ENCODE measurements at regions not wholly inside any gene's neighbourhood (a gene's known extent, or its start where the extent isn't known, plus 50 kb on each side); places are given as distances from the start of the nearest gene placed in this dataset.

DNA sequence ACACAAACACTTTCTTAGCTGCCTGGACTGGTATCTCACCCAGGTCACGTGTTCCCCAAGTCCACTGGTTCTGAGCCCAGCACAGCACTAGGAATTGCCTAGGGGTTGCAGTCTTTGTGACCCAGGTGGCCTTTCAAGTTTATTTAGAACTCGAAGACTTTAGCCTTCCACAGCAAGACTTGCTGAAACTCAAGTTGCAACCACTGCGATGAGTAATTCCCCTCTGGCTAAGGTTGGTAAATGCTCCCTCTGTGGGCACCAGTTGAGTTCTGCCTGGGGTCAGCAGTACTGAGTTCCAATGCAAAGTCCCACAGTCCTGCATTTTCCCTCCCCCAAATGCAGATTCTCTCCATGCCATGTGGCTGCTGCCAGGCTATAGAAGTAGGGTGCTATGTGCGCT, 77.6 kb upstream of the MOCS1 start:
- H3K27me3 Mint-ChIP-seq (ENCODE audit: insufficient read depth): no peaks in the 10 kb centered on the region
- no peak for TF ChIP-seq CTCF (IDR thresholded peaks at IDR 0.05)
- no peaks in the 10 kb centered on the region for H3K36me3 Mint-ChIP-seq (ENCODE audit: low read depth)
- peaks cover 25% of the 10 kb centered on the region for H3K9me3 Mint-ChIP-seq
- H3K27ac Mint-ChIP-seq: no peak overlapping the region
- no peaks in the 10 kb centered on the region for H3K4me1 Mint-ChIP-seq (ENCODE audit: low read depth)
- DNase-seq: no peak
- no peak overlapping the region for H3K4me3 Mint-ChIP-seq

- no peak for DNase-seq
- peaks cover 57% of the 10 kb centered on the region for H3K9me3 Mint-ChIP-seq
- no peaks in the 10 kb centered on the region for H3K4me1 Mint-ChIP-seq (ENCODE audit: low read depth)
- H3K4me3 Mint-ChIP-seq: no peak overlapping the region
- H3K27me3 Mint-ChIP-seq (ENCODE audit: insufficient read depth): no peaks in the 10 kb centered on the region
- H3K36me3 Mint-ChIP-seq (ENCODE audit: low read depth): peaks cover 8% of the 10 kb centered on the region
- no peak overlapping the region for H3K27ac Mint-ChIP-seq
- no peak for TF ChIP-seq CTCF (IDR thresholded peaks at IDR 0.05)
These were observed 66.8 kb upstream of the MOCS1 start for GRCh38 chr6:40000964-40001515.

GRCh38 chr6:39999006-39999867, 65.0 kb upstream of the MOCS1 start:
- Mint-ChIP-seq H3K36me3 (ENCODE audit: low read depth) (peaks cover 8% of the 10 kb centered on the region), H3K4me1 (ENCODE audit: low read depth) (no peaks in the 10 kb centered on the region), H3K4me3 (no peak overlapping the region), H3K9me3 (peaks cover 57% of the 10 kb centered on the region), H3K27me3 (ENCODE audit: insufficient read depth) (no peaks in the 10 kb centered on the region), H3K27ac (no peak overlapping the region)
- no peak for TF ChIP-seq CTCF (IDR thresholded peaks at IDR 0.05)
- DNase-seq: no peak

DNA sequence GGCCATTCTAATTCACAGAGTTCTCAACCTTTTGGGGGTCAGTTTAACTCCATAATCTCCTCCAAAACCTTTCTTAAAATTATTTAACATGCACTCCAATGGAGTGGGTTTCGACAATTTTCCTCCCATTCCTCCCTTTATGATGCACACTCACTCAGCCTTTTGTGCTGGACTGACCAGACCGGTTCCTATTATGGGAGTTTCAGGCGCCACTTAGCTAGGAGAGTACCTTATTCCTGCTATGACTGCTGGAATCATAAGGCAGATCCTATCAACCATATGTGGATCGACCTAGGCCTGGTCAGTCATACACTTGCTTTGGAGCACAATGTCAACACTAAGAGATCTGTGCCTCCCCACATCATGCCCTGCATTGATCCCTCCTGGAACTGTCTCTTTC, 63.9 kb upstream of the MOCS1 start:
- no peak overlapping the region for H3K4me3 Mint-ChIP-seq
- no peaks in the 10 kb centered on the region for H3K27me3 Mint-ChIP-seq (ENCODE audit: insufficient read depth)
- H3K4me1 Mint-ChIP-seq (ENCODE audit: low read depth): no peaks in the 10 kb centered on the region
- DNase-seq: no peak
- peaks cover 61% of the 10 kb centered on the region for H3K9me3 Mint-ChIP-seq
- peaks cover 8% of the 10 kb centered on the region for H3K36me3 Mint-ChIP-seq (ENCODE audit: low read depth)
- no peak for TF ChIP-seq CTCF (IDR thresholded peaks at IDR 0.05)
- no peak overlapping the region for H3K27ac Mint-ChIP-seq

GRCh38 chr6:39997101-39997635, 62.9 kb upstream of the MOCS1 start:
- Mint-ChIP-seq H3K27ac (no peak overlapping the region), H3K9me3 (peaks cover 68% of the 10 kb centered on the region), H3K4me1 (ENCODE audit: low read depth) (no peaks in the 10 kb centered on the region), H3K27me3 (ENCODE audit: insufficient read depth) (no peaks in the 10 kb centered on the region), H3K36me3 (ENCODE audit: low read depth) (peaks cover 8% of the 10 kb centered on the region), H3K4me3 (no peak overlapping the region)
- no peak for TF ChIP-seq CTCF (IDR thresholded peaks at IDR 0.05)
- no peak for DNase-seq
